OCI-M1 (cell line): ENCODE measurements at regions not wholly inside any gene's neighbourhood (a gene's known extent, or its start where the extent isn't known, plus 50 kb on each side); places are given as distances from the start of the nearest gene placed in this dataset.

ENCODE experiments used
- DNase-seq: peaks from one replicate; lab custom pipeline; 2025; lab: John Stamatoyannopoulos, UW

DNA sequence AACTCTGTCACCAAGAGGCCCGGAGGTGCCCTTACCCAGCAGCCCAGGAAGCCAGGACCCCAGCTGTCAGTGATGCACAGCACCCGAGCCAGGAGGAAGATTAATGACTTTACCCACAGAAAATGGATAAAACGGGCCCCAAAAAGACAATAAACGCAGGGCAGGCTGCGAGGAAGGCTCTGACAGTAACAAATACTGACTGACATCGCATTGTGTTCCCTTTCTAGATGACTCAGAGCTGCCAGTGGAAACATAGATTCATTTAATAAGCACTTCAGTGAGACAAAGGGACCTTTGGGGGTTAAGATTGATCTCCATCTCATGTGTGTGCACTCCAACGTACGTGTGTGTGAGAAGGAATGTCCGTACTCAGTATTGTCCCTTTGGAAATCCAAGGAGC lies 225.3 kb upstream of the PPP2R3A start:
- DNase-seq = no peak

DNA sequence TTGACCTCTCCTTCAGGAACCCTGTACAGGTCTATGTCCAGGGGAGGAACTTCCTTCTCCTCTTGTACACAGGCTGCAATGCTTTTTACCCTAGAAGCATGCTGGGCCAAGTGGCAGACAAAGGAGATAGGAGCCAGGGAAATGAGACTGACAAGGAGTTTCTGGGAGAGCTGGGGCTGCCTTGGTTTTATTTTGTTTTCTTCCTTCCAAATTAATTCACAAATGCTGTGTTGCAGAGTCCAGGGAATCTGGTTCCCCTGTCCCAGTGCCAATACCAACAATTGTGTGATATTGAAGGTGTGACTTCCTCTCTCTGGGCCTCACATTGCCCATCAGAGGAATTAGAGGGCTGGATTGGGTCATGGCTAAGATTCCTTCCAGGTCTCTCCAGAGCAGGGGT lies 224.8 kb upstream of the PPP2R3A start:
- no peak for DNase-seq

DNA sequence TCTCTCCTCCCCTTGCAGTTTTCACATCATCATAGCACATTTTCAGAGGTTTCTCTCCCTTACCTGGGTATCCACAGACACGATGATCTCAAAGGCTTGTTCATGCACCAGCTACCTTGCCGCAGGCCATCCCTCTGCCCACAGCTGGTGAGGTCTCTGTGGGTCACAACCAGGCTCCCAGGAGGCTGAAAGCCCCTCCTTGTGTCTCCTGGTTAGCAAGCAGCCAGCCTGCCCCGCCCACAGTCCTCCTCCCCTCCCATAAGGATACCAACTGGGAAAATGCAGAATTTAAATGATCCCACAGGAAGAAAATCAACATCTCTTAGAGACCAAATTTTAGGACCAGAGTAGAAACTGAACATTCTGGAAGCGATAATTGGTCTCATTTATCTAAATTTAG lies 213.5 kb upstream of the PPP2R3A start:
- DNase-seq = no peak

- DNase-seq = peak; percentile 26
These were observed 212.7 kb upstream of the PPP2R3A start for GRCh38 chr3:135752851-135753250.

GRCh38 chr3:135753506-135753905 lies 212.0 kb upstream of the PPP2R3A start:
- DNase-seq = no peak

- no peak for DNase-seq
These were observed 210.0 kb upstream of the PPP2R3A start for GRCh38 chr3:135755330-135756105.

DNA sequence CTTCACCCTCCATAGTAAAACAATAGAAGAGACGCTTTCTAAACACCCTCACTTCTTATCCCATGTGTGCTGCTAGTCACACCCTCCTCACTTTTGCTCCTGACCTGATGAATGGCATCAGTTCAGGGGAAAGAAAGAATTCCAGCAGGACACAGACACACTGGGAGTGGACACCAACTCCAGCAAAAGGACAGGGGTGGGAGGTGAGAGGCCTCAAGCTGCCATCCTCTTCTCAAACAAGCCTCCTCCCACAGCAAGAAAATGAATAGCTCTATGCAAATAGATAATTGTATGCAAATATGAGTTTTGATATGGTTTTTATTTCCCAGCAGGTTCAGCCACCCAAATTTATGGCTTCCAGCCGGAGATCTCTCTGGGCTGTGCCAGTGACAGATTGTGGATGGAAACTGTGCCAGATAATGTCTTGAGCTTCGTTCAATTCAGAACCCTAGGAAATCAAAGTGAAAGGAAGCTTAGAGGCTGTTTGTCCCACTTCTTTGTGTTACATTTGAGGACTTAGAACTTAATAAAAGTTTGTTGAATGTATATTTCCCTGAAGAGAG lies 209.3 kb upstream of the PPP2R3A start:
- DNase-seq = no peak

GRCh38 chr3:135757421-135757820 lies 208.1 kb upstream of the PPP2R3A start:
- DNase-seq = no peak

DNA sequence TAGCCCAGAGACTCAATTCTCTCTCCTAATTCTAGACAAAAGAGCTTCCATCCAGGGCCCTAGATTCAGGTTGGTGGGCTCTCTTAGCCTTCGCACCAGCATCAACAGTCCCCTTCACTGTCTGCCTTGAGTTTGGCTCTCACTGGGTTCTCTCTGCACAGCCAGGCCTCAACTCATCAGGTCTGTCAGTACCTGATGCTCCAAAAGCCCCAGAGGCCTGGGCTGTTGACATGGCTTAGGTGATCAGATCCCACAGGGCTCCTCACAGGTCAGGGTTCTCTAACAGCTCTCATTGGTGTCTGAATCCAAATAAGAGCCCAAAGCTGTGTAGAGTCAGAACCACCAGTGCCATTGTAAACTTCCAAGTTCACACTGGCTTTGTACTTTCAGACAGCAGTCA lies 206.6 kb upstream of the PPP2R3A start:
- no peak for DNase-seq

DNA sequence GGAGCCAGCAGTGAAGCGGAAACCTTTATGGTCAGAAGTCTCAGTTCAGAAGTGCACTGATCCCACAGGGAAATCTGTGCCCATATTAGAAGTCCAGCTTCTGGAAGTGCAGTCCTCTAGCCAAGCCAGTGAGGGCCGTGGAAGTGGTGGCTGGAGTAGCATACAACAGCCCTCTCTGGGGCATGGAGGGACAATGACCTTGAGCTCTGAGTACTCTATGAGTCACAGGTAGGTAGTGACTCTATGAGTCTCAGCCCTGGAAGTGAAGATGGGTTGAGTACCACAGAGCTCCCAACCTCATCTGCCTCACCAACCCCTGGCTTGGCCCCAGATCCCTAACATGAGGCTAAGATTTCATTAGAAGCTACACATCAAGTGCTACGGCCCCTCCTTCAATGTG lies 205.9 kb upstream of the PPP2R3A start:
- no peak for DNase-seq

DNA sequence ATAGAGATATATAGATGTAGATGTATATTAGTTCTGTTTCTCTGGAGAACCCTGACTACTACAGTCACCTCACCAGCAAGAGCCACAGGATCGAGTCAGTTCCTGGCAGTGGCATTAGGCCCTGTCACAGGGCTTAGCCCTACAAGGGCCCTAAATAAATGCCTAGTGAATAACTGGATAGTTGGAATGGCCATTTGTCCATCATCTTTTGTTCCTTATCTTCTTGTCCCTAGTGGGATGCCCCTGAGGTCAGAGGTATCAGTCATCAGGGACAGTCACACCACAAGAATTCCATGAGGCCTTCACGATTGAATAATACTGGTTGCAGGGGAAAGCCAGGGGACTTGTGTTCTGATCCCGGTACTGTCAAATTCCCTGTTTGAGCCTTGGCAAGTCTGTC lies 204.9 kb upstream of the PPP2R3A start:
- DNase-seq = no peak

DNA sequence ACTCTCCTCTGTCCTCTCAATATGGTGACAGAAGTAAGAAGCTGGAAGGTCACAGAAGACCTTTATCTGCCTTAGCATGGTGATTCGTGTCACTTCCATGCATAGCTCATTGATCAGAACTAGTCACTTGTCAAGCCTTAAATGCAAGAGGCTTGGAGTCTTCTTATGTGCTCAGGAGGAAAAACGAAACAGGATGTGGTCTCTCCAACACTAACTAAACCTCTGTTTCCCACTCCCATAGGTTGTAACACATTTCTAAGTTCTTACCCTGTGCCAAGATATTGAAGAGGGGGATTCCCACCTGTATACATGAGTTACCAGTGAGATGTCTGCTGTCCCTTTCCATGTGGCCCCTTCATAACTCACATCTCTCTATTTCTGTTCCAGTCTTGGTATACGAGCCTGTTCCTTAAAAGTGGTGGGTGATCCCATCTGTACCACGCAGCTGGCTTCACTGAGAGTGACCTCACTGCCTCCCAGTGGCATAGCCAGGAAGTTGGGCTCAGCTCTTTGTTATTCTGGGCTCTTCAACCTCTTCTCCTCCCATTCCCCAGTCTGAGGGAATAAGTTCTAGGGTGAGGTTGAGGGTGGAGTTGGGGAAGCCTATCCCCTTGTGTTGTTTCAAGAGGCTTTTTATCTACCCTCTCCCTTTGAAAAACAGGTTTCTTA lies 203.2 kb upstream of the PPP2R3A start:
- no peak for DNase-seq

- DNase-seq = peak; percentile 25
These were observed 199.4 kb upstream of the PPP2R3A start for GRCh38 chr3:135766115-135766514.

DNA sequence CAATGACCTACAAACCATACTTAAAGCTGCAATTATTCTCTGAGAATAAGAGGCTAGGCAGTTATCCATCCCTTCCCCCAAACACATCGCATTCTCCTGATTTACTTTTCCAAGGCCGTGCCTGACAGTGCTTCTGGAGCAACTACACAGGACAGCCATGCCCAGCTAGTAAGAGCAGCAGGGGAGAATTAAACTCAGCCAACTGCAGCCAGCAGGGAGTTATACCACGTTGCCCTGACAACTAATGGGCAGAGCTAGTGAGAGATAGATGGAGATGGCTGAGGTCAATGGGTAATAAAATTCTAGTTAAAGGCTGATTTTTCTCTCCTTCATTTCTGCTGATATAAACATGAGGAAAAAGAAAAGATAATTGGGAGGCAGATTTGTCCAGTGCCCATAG lies 193.8 kb upstream of the PPP2R3A start:
- no peak for DNase-seq

DNA sequence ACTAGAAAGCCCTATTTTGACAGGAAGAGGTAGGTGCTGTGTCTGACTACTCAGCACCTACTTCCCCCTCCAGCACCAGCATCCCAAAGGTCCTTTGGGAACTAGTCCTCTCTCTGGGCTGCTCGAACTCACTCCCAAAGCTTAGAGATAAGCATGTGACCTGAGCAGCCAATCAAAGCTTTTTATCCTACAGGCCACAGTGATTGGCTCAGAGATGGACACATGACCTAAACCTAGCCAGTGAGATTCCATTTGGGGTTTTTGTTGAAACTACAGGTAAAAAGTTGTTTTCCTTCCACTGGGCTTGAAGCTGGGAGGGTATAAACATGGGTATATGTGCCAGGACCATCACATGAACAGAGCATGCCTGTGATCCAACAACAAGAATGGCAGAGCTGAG lies 186.5 kb upstream of the PPP2R3A start:
- DNase-seq = no peak

GRCh38 chr3:135779590-135780235 lies 185.8 kb upstream of the PPP2R3A start:
- no peak for DNase-seq

DNA sequence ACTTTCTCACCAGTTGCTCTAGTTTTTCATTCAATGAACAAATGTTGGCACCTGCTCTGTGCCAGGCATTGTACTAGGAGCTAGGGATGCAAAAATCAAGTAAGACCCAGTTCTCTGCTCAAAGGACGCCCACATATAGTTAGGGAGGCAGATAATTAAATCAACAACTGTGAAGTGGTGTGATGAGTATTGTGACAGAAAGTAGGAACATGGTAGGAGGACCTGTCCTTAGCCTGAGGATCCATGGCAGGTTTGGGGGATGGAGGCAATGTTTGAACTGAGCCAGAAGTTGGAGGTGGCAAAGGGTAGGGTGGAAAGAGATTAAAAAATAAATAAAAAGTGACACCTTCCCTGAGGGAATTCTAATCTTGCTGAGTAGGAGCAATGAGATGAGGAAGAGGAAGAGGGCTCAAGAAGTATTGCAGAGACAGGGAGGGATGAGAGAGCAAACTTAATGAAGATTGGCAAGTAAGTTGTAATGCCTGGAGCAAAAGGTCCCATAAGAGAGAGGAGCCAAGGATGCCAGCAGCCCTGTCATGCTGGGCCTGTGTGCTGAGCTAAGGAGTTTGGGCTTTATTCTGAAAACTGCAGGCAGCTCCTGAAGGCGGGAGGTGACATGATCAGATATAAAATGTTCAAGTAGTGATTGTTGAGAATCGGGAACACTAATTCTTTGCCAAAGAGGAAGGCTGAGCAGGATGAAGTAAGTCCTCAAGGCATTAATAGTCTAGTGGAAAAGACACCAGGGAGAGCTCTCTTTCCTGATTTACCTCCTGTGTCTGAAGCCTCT lies 184.3 kb upstream of the PPP2R3A start:
- DNase-seq = no peak

GRCh38 chr3:135784557-135784956 lies 181.0 kb upstream of the PPP2R3A start:
- DNase-seq = peak; percentile 12

- no peak for DNase-seq
These were observed 177.4 kb upstream of the PPP2R3A start for GRCh38 chr3:135788146-135788545.

- DNase-seq = no peak
These were observed 176.6 kb upstream of the PPP2R3A start for GRCh38 chr3:135788978-135789377.

DNA sequence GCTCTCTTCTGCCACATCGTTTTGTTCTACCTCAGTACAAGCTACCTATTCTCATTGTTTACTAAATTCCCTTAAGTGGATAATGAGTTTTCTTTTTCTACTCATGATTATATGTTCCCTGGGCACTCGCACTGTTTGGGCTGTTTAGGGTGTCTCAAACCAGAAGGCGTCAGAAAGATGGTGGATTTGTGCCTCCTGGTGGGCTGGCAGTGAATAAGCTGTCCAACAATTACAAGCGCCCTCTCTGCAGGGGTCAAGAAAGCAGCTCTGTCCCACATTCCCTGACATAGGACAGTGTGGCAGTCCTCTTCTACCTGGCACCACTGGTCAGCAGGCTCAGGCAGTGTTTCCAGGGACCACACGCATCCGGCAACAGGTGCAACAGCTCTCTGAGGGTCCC lies 173.4 kb upstream of the PPP2R3A start:
- DNase-seq = no peak

DNA sequence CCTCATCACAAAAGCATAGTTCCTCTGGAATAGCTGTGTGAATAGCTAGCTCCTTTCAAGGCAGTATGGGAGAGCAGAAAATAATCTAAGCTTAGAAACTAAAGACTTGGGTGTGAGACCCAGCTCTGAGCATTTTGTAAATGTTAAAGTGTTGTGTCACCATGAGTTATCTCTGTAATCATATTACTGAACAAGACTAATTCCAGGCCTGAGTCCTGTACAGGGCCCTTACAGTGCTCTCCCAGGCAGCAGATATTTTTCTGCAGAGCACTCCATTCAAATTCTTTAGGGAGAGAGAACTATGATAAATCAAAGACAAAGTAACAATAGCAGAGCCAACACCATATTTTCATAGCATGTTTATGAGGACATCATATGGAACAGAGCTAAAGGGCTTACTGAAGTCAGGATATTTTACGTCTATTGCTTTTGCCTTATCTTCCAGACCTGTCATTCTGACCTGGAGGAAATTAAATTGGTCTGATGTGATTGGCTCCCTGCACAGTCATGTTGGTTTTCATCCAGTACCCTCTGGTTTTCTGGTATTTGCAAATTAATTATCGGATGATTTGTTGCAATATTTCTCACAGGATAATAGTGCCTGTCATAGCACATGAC lies 172.6 kb upstream of the PPP2R3A start:
- no peak for DNase-seq
